HG03571 (cell line): ENCODE measurements at regions not wholly inside any gene's neighbourhood (a gene's known extent, or its start where the extent isn't known, plus 50 kb on each side); places are given as distances from the start of the nearest gene placed in this dataset.

Experiments used
- ATAC-seq: cut with Tn5 transposase; IDR thresholded peaks from one replicate; pipeline ENCODE4 v1.9.1; 2021; ENCODE audit not compliant: unreplicated experiment

DNA sequence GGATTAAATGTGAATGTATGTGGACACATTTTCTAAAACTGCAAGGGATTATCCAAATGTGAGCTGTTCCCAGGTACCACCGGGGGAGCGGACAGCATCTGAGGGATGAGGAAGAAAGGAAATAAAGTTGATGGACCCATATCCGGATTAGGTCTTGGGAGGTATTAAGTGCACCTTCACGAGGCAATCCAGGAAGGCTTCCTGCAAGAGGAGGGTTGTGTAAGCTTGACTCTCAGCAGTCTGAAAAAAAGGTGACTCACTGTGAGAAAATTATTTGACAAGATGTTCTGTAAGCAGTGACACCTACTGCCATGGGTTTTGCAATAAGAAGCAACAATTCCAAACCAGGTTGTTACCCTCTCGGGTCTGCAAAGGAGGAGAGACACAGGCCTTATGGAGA is 55.0 kb upstream of the LRFN2 start:
- no peak for ATAC-seq

GRCh38 chr6:40640599-40641227 is 53.5 kb upstream of the LRFN2 start:
- ATAC-seq: no peak
